GM23338 (cell line): ENCODE measurements at regions not wholly inside any gene's neighbourhood (a gene's known extent, or its start where the extent isn't known, plus 50 kb on each side); places are given as distances from the start of the nearest gene placed in this dataset.

ENCODE experiments used
- ATAC-seq: fragments of 200-7000 bp; cut with Tn5 transposase; 3 replicates; pipeline ENCODE4 v1.9.1; 2020
- DNase-seq: peaks from one replicate; pipeline ENCODE4 v3.0.0-alpha.2; 2015; ENCODE audit warnings: low spot score
- H2AFZ ChIP-seq: fragments of 200-600 bp; sonication (generic); 2 replicates; pipeline ENCODE4 v1.8.0; 2016; ENCODE audit warnings: antibody characterized with exemption, mild to moderate bottlenecking, moderate library complexity
- H3F3A ChIP-seq: fragments of 200-600 bp; sonication (generic); replicated peaks from 2 replicates; pipeline ENCODE4 v1.8.0; 2017; ENCODE audit warnings: antibody characterized with exemption, mixed run types, low read depth
- H3K27ac ChIP-seq: fragments of 200-600 bp; sonication (generic); 2 replicates; pipeline ENCODE4 v1.6.1; 2016; ENCODE audit warnings: low read depth
- H3K27me3 ChIP-seq: fragments of 200-600 bp; sonication (generic); 2 replicates; pipeline ENCODE4 v1.8.0; 2016; ENCODE audit warnings: mild to moderate bottlenecking, mixed run types, moderate library complexity; ENCODE audit not compliant: insufficient read depth
- H3K36me3 ChIP-seq: fragments of 200-600 bp; sonication (generic); 2 replicates; pipeline ENCODE4 v1.8.0; 2016; ENCODE audit warnings: mild to moderate bottlenecking; ENCODE audit not compliant: insufficient read depth
- H3K4me1 ChIP-seq: fragments of 200-600 bp; sonication (generic); 2 replicates; pipeline ENCODE4 v1.8.0; 2016; ENCODE audit warnings: mild to moderate bottlenecking, moderate library complexity; ENCODE audit not compliant: insufficient read depth
- H3K4me2 ChIP-seq: fragments of 200-600 bp; sonication (generic); 2 replicates; pipeline ENCODE4 v1.7.1; 2017; ENCODE audit warnings: mixed run types
- H3K4me3 ChIP-seq: fragments of 200-600 bp; sonication (generic); 2 replicates; pipeline ENCODE4 v1.6.1; 2016; ENCODE audit warnings: mixed run types
- H3K79me2 ChIP-seq: fragments of 200-600 bp; sonication (generic); replicated peaks from 2 replicates; pipeline ENCODE4 v1.8.0; 2017; ENCODE audit warnings: mild to moderate bottlenecking; ENCODE audit not compliant: insufficient read depth
- H3K9me2 ChIP-seq: fragments of 200-600 bp; sonication (generic); 2 replicates; pipeline ENCODE4 v1.8.0; 2017; ENCODE audit not compliant: insufficient read depth
- H4K20me1 ChIP-seq: fragments of 200-600 bp; sonication (generic); replicated peaks from 2 replicates; pipeline ENCODE4 v1.8.0; 2017; ENCODE audit warnings: mild to moderate bottlenecking; ENCODE audit not compliant: insufficient read depth
- H3K27ac Mint-ChIP-seq: 2 replicates; pipeline ENCODE4 v1.8.0; 2020; ENCODE audit warnings: inconsistent platforms, mild to moderate bottlenecking, moderate library complexity, mixed read lengths
- H3K27me3 Mint-ChIP-seq: 3 replicates; pipeline ENCODE4 v1.8.0; 2022; ENCODE audit warnings: low read depth, mild to moderate bottlenecking, moderate library complexity, mixed read lengths, inconsistent platforms; ENCODE audit not compliant: insufficient read depth, poor library complexity
- H3K36me3 Mint-ChIP-seq: 3 replicates; pipeline ENCODE4 v1.8.0; 2021; ENCODE audit warnings: low read depth, mild to moderate bottlenecking, inconsistent platforms, moderate library complexity, mixed read lengths
- H3K4me1 Mint-ChIP-seq: 3 replicates; pipeline ENCODE4 v1.8.0; 2020; ENCODE audit warnings: mild to moderate bottlenecking, inconsistent platforms, mixed read lengths
- H3K4me3 Mint-ChIP-seq: 3 replicates; pipeline ENCODE4 v1.8.0; 2021; ENCODE audit warnings: moderate library complexity, mild to moderate bottlenecking, inconsistent platforms, mixed read lengths
- H3K9me3 Mint-ChIP-seq: 3 replicates; pipeline ENCODE4 v1.8.0; 2020; ENCODE audit warnings: moderate library complexity, mild to moderate bottlenecking, inconsistent platforms, mixed read lengths
- CREB1 ChIP-seq: fragments of 250-450 bp; sonication (Bioruptor Pico); IDR thresholded peaks from 2 replicates; pipeline ENCODE4 v1.5.0; 2020; ENCODE audit warnings: low read depth, mild to moderate bottlenecking, moderate library complexity
- CTCF ChIP-seq, 2 experiments: fragments of 200-600 bp in 1 of 2; sonication (generic) in 1 of 2; conservative IDR thresholded peaks; 2 replicates each; pipeline versions ENCODE4 v1.5.1 to v1.6.1; 2016 to 2017; ENCODE audit warnings: antibody characterized with exemption in 2 of 2, low read depth in 2 of 2, mild to moderate bottlenecking in 2 of 2, moderate library complexity in 1 of 2
- EZH2 ChIP-seq: fragments of 200-600 bp; sonication (generic); IDR thresholded peaks from one replicate; pipeline ENCODE4 v1.8.0; 2017; ENCODE audit warnings: antibody characterized with exemption, mild to moderate bottlenecking, low read depth; ENCODE audit not compliant: unreplicated experiment
- EZH2phosphoT487 ChIP-seq: fragments of 200-600 bp; sonication (generic); IDR thresholded peaks from one replicate; pipeline ENCODE4 v1.8.1; 2018; ENCODE audit warnings: antibody characterized with exemption; ENCODE audit not compliant: unreplicated experiment
- NANOG ChIP-seq: IDR thresholded peaks from 2 replicates; pipeline ENCODE4 v1.6.1; 2016; ENCODE audit warnings: antibody characterized with exemption, borderline replicate concordance
- POLR2AphosphoS5 ChIP-seq: IDR thresholded peaks from 2 replicates; pipeline ENCODE4 v1.6.1; 2016; ENCODE audit warnings: antibody characterized with exemption, low read depth
- REST ChIP-seq: IDR thresholded peaks from one replicate; pipeline ENCODE4 v1.6.1; 2018; ENCODE audit warnings: antibody characterized with exemption; ENCODE audit not compliant: unreplicated experiment
- STAT1 ChIP-seq: IDR thresholded peaks from one replicate; pipeline ENCODE4 v1.6.1; 2016; ENCODE audit warnings: antibody characterized with exemption; ENCODE audit not compliant: unreplicated experiment
- ZNF331 ChIP-seq: fragments of 250-450 bp; sonication (Bioruptor Pico); IDR thresholded peaks from 2 replicates; pipeline ENCODE4 v1.5.0; 2020; ENCODE audit warnings: low read depth, mild to moderate bottlenecking, moderate library complexity
- TF ChIP-seq, protein P1 (sequence below): fragments of 250-450 bp; sonication (Bioruptor Pico); IDR thresholded peaks from 2 replicates; pipeline ENCODE4 v1.5.0; 2020; ENCODE audit warnings: mild to moderate bottlenecking, moderate library complexity

GRCh38 chr14:98085751-98086150 lies 1186.2 kb downstream of the BCL11B start (continued):
- TF ChIP-seq REST = no peak
- TF ChIP-seq ZNF331 (CRISPR knock-in tag) = no peak
- TF ChIP-seq EZH2phosphoT487 = no peak
- TF ChIP-seq STAT1 = no peak

GRCh38 chr14:98093111-98093510 lies 1178.9 kb downstream of the BCL11B start:
- no peaks in the 10 kb centered on the region for H3K4me1 ChIP-seq
- ATAC-seq = no peak
- no peaks in the 10 kb centered on the region; the same call in 2 of the 3 replicates for H3K36me3 Mint-ChIP-seq
- no peaks in the 10 kb centered on the region for H3K27me3 ChIP-seq
- DNase-seq = no peak
- no peak overlapping the region for H3K4me2 ChIP-seq
- no peak overlapping the region for H3K4me3 ChIP-seq
- no peak overlapping the region for H3K4me3 Mint-ChIP-seq
- no peaks in the 10 kb centered on the region for H3K36me3 ChIP-seq
- H4K20me1 ChIP-seq = no peaks in the 10 kb centered on the region
- H3K79me2 ChIP-seq = no peaks in the 10 kb centered on the region
- H3K4me1 Mint-ChIP-seq = no peaks in the 10 kb centered on the region
- peaks cover 11% of the 10 kb centered on the region; the same call in 1 of the 2 replicates for H3K9me2 ChIP-seq
- H2AFZ ChIP-seq = no peak overlapping the region
- H3K27ac ChIP-seq = no peak overlapping the region
- no peaks in the 10 kb centered on the region for H3F3A ChIP-seq
- peaks cover 4% of the 10 kb centered on the region for H3K27me3 Mint-ChIP-seq
- peaks cover 16% of the 10 kb centered on the region; the same call in 2 of the 3 replicates for H3K9me3 Mint-ChIP-seq
- H3K27ac Mint-ChIP-seq = no peak overlapping the region
- TF ChIP-seq EZH2phosphoT487 = no peak
- TF ChIP-seq EZH2 = no peak
- no peak for TF ChIP-seq NANOG
- no peak for TF ChIP-seq STAT1
- TF ChIP-seq REST = no peak
- TF ChIP-seq CTCF (conservative IDR thresholded peaks at IDR 0.05; ENCODE audit: low read depth in 2 of 2) = no peak
- no peak for TF ChIP-seq CREB1
- TF ChIP-seq, protein P1, sequence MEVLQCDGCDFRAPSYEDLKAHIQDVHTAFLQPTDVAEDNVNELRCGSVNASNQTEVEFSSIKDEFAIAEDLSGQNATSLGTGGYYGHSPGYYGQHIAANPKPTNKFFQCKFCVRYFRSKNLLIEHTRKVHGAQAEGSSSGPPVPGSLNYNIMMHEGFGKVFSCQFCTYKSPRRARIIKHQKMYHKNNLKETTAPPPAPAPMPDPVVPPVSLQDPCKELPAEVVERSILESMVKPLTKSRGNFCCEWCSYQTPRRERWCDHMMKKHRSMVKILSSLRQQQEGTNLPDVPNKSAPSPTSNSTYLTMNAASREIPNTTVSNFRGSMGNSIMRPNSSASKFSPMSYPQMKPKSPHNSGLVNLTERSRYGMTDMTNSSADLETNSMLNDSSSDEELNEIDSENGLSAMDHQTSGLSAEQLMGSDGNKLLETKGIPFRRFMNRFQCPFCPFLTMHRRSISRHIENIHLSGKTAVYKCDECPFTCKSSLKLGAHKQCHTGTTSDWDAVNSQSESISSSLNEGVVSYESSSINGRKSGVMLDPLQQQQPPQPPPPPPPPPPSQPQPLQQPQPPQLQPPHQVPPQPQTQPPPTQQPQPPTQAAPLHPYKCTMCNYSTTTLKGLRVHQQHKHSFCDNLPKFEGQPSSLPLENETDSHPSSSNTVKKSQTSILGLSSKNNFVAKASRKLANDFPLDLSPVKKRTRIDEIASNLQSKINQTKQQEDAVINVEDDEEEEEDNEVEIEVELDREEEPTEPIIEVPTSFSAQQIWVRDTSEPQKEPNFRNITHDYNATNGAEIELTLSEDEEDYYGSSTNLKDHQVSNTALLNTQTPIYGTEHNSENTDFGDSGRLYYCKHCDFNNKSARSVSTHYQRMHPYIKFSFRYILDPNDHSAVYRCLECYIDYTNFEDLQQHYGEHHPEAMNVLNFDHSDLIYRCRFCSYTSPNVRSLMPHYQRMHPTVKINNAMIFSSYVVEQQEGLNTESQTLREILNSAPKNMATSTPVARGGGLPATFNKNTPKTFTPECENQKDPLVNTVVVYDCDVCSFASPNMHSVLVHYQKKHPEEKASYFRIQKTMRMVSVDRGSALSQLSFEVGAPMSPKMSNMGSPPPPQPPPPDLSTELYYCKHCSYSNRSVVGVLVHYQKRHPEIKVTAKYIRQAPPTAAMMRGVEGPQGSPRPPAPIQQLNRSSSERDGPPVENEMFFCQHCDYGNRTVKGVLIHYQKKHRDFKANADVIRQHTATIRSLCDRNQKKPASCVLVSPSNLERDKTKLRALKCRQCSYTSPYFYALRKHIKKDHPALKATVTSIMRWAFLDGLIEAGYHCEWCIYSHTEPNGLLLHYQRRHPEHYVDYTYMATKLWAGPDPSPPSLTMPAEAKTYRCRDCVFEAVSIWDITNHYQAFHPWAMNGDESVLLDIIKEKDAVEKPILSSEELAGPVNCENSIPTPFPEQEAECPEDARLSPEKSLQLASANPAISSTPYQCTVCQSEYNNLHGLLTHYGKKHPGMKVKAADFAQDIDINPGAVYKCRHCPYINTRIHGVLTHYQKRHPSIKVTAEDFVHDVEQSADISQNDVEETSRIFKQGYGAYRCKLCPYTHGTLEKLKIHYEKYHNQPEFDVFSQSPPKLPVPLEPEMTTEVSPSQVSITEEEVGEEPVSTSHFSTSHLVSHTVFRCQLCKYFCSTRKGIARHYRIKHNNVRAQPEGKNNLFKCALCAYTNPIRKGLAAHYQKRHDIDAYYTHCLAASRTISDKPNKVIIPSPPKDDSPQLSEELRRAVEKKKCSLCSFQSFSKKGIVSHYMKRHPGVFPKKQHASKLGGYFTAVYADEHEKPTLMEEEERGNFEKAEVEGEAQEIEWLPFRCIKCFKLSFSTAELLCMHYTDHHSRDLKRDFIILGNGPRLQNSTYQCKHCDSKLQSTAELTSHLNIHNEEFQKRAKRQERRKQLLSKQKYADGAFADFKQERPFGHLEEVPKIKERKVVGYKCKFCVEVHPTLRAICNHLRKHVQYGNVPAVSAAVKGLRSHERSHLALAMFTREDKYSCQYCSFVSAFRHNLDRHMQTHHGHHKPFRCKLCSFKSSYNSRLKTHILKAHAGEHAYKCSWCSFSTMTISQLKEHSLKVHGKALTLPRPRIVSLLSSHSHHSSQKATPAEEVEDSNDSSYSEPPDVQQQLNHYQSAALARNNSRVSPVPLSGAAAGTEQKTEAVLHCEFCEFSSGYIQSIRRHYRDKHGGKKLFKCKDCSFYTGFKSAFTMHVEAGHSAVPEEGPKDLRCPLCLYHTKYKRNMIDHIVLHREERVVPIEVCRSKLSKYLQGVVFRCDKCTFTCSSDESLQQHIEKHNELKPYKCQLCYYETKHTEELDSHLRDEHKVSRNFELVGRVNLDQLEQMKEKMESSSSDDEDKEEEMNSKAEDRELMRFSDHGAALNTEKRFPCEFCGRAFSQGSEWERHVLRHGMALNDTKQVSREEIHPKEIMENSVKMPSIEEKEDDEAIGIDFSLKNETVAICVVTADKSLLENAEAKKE = no peak
- TF ChIP-seq POLR2AphosphoS5 = no peak
